Colonic mucosa (tissue), 4 donors: ENCODE measurements at regions not wholly inside any gene's neighbourhood (a gene's known extent, or its start where the extent isn't known, plus 50 kb on each side); places are given as distances from the start of the nearest gene placed in this dataset.

Source experiments
- DNase-seq: peaks from one replicate; pipeline ENCODE4 v3.0.0-alpha.2; 2020
- H3K27ac ChIP-seq: fragments of 200-600 bp; one replicate; pipeline ENCODE4 v1.8.0; 2021
- H3K27me3 ChIP-seq: fragments of 200-600 bp; one replicate; pipeline ENCODE4 v1.8.0; 2021
- H3K36me3 ChIP-seq: fragments of 200-600 bp; one replicate; pipeline ENCODE4 v1.8.0; 2021
- H3K4me1 ChIP-seq: fragments of 200-600 bp; one replicate; pipeline ENCODE4 v1.8.0; 2021; ENCODE audit warnings: mild to moderate bottlenecking
- H3K4me3 ChIP-seq: fragments of 200-600 bp; one replicate; pipeline ENCODE4 v1.8.0; 2021
- H3K9ac ChIP-seq, 2 donors: one replicate each; pipeline ENCODE4 v1.7.0; 2013; ENCODE audit warnings: control low read depth in 2 of 2, low read depth in 2 of 2, low read length in 2 of 2
- H3K9me3 ChIP-seq: fragments of 200-600 bp; one replicate; pipeline ENCODE4 v1.8.0; 2021
- intact Hi-C: fragments of 100-400 bp; cut with DNase I; formaldehyde crosslinking; loops from one replicate; pipeline ENCODE4 v1.14.1; 2022
- TF ChIP-seq, protein P1 (sequence below): fragments of 200-600 bp; IDR thresholded peaks from one replicate; pipeline ENCODE4 v1.8.0; 2022; ENCODE audit warnings: antibody characterized with exemption, mild to moderate bottlenecking
- donor health status: healthy.
- donor health status: DM: no; HTN: no; CAD: no.
- donor health status: DM: no; HTN: no; CAD: no.

DNA sequence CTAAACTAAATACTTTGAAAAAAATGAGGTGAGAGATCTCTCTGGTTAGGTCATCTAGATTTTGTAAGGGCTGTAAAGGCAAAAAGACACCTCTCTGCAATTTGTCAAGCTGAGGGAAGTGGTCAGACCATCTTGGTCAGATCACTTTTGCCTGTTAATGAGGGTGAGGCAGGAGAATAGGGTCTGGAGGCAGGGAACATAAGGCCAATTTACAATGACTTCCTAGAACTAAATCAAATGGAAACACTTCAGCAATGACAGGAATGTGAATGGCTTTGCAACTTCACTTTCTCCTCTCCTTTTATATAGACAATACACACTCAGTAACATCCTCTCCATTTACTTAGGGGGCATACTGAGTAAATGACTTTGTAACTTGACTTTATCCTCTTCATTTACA is 1653.4 kb downstream of the SLITRK5 start:
- H3K27me3 ChIP-seq, result no peaks in the 10 kb centered on the region
- no peak overlapping the region for H3K27ac ChIP-seq
- H3K9ac ChIP-seq, result no peak overlapping the region
- H3K9me3 ChIP-seq, result no peaks in the 10 kb centered on the region
- intact Hi-C loops, result no loop called here
- no peak for DNase-seq
- H3K36me3 ChIP-seq, result no peaks in the 10 kb centered on the region
- H3K4me1 ChIP-seq, result no peaks in the 10 kb centered on the region
- TF ChIP-seq, protein P1, sequence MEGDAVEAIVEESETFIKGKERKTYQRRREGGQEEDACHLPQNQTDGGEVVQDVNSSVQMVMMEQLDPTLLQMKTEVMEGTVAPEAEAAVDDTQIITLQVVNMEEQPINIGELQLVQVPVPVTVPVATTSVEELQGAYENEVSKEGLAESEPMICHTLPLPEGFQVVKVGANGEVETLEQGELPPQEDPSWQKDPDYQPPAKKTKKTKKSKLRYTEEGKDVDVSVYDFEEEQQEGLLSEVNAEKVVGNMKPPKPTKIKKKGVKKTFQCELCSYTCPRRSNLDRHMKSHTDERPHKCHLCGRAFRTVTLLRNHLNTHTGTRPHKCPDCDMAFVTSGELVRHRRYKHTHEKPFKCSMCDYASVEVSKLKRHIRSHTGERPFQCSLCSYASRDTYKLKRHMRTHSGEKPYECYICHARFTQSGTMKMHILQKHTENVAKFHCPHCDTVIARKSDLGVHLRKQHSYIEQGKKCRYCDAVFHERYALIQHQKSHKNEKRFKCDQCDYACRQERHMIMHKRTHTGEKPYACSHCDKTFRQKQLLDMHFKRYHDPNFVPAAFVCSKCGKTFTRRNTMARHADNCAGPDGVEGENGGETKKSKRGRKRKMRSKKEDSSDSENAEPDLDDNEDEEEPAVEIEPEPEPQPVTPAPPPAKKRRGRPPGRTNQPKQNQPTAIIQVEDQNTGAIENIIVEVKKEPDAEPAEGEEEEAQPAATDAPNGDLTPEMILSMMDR, result no peak
- H3K4me3 ChIP-seq, result no peak overlapping the region

- no peaks in the 10 kb centered on the region for H3K4me1 ChIP-seq
- no peak overlapping the region for H3K27ac ChIP-seq
- no peak overlapping the region for H3K4me3 ChIP-seq
- no peak overlapping the region for H3K9ac ChIP-seq
- TF ChIP-seq, protein P1, result no peak
- intact Hi-C loops, result no loop called here
- H3K9me3 ChIP-seq, result no peaks in the 10 kb centered on the region
- no peaks in the 10 kb centered on the region for H3K27me3 ChIP-seq
- no peaks in the 10 kb centered on the region for H3K36me3 ChIP-seq
- DNase-seq, result no peak
These were observed 1672.0 kb downstream of the SLITRK5 start for GRCh38 chr13:89343165-89343564.

DNA sequence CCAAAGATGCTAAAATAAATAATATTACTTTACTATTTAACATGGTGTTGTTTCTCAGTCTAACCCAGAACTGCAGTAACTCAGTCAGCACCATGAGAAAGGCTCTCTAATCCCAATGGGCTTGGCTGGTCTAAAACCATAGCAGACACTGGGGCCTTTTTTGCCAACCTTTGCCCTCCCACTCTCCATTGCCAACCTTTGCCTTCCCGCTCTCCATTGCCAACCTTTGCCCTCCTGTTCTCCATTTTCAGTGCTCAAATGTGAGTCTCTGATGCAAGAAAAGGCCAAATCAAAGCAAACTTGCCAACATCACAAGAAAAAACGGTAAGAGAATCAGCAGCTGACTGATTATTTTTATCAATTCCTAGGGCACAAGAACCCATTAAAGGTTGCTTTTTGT is 1681.2 kb downstream of the SLITRK5 start:
- H3K4me1 ChIP-seq, result no peaks in the 10 kb centered on the region
- no peaks in the 10 kb centered on the region for H3K36me3 ChIP-seq
- no peak overlapping the region for H3K9ac ChIP-seq
- no peak for DNase-seq
- no peaks in the 10 kb centered on the region for H3K9me3 ChIP-seq
- TF ChIP-seq, protein P1, result no peak
- no peak overlapping the region for H3K27ac ChIP-seq
- no peaks in the 10 kb centered on the region for H3K27me3 ChIP-seq
- intact Hi-C loops, result no loop called here
- no peak overlapping the region for H3K4me3 ChIP-seq

- TF ChIP-seq, protein P1, result no peak
- intact Hi-C loops, result no loop called here
- no peak overlapping the region for H3K4me3 ChIP-seq
- no peak overlapping the region for H3K9ac ChIP-seq
- H3K27me3 ChIP-seq, result no peaks in the 10 kb centered on the region
- no peak overlapping the region for H3K27ac ChIP-seq
- DNase-seq, result no peak
- no peaks in the 10 kb centered on the region for H3K36me3 ChIP-seq
- H3K4me1 ChIP-seq, result no peaks in the 10 kb centered on the region
- H3K9me3 ChIP-seq, result no peaks in the 10 kb centered on the region
These were observed 1690.7 kb downstream of the SLITRK5 start for GRCh38 chr13:89361909-89362308.

DNA sequence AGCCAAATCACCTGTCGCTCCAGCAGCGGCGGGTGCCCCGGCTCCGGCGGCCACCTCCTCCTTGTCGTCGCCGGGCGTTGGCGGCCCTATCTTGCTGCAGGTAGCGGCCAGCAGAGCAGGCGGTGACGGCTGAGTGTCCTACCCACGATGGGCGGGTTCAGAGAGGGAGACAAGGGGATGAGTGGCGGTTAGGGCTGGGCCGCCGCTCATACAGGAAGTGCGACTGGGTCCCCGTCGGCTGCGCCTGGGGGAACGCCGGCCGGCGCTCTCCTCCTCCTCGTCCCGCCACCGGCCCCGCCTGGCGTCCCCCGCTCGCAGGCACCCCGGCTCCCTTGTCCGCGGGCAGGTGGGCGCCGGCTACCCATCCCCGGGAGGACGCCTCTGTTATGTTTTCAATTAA is 1692.0 kb downstream of the SLITRK5 start:
- intact Hi-C loops, result no loop called here
- H3K27ac ChIP-seq, result no peak overlapping the region

More for the DNA sequence above, 1692.0 kb downstream of the SLITRK5 start:
- Histone ChIP-seq H3K27me3 (no peaks in the 10 kb centered on the region), H3K9ac (no peak overlapping the region), H3K4me1 (no peaks in the 10 kb centered on the region), H3K4me3 (no peak overlapping the region), H3K9me3 (no peaks in the 10 kb centered on the region), H3K36me3 (no peaks in the 10 kb centered on the region)
- TF ChIP-seq, protein P1, result no peak
- no peak for DNase-seq
